GM12878 (cell line): ENCODE measurements at regions not wholly inside any gene's neighbourhood (a gene's known extent, or its start where the extent isn't known, plus 50 kb on each side); places are given as distances from the start of the nearest gene placed in this dataset.

Experiments used
- ATAC-seq: fragments of 200-7000 bp; cut with Tn5 transposase; 3 replicates; pipeline ENCODE4 v1.9.1; 2020; ENCODE audit warnings: mild to moderate bottlenecking, moderate library complexity
- BruUV-seq: library from RNA; stranded (reverse); fragments of 400-500 nt; replicated peaks from 2 replicates; lab custom pipeline; 2021; lab: Mats Ljungman, UMichigan
- CTCF ChIA-PET: fragments of 300-600 bp; sonication (Branson Sonifier 250); formaldehyde crosslinking; extraction: SDS; loops from one replicate; lab custom pipeline; 2021; ENCODE audit warnings: inconsistent platforms; lab: Yijun Ruan, JAX
- POLR2A ChIA-PET: fragments of 350-600 bp; formaldehyde crosslinking; extraction: SDS; loops from one replicate; lab custom pipeline; 2021; ENCODE audit warnings: inconsistent platforms; lab: Charles Lee
- RAD21 ChIA-PET: fragments of 300-600 bp; sonication (Branson Sonifier 250); formaldehyde crosslinking; loops from one replicate; lab custom pipeline; 2023; ENCODE audit warnings: antibody characterized with exemption; ENCODE audit not compliant: unreplicated experiment; lab: Charles Lee
- SMC1A ChIA-PET: fragments of 300-600 bp; sonication (Branson Sonifier 250); formaldehyde crosslinking; loops from one replicate; lab custom pipeline; 2023; ENCODE audit not compliant: unreplicated experiment, uncharacterized antibody; lab: Charles Lee
- DNase-seq: peaks from one replicate; pipeline ENCODE4 v3.0.0-alpha.2; 2011; ENCODE audit warnings: low read depth, low spot score
- FAIRE-seq: peaks from 3 replicates; lab custom pipeline; 2011; peaks lifted over from hg19 to GRCh38; lab: Jason Lieb, UNC
- H2AFZ ChIP-seq: 2 replicates; pipeline ENCODE4 v1.6.0; 2011; ENCODE audit warnings: low read depth, low read length, control low read depth; ENCODE audit not compliant: control insufficient read depth
- H3K27ac ChIP-seq: 2 replicates; pipeline ENCODE4 v1.5.1; 2011; ENCODE audit warnings: control low read depth; ENCODE audit not compliant: control insufficient read depth, insufficient read depth
- H3K27me3 ChIP-seq, 2 experiments: replicated peaks in 1 of 2; 2 replicates each; pipeline versions ENCODE4 v1.6.0 to v1.6.1; 2011; ENCODE audit warnings: low read length in 1 of 2; ENCODE audit not compliant: control insufficient read depth in 2 of 2, insufficient read depth in 2 of 2
- H3K36me3 ChIP-seq, 2 experiments: 2 replicates each; pipeline ENCODE4 v1.5.1; 2011; ENCODE audit warnings: low read length in 1 of 2; ENCODE audit not compliant: control insufficient read depth in 2 of 2, insufficient read depth in 2 of 2
- H3K4me1 ChIP-seq: 2 replicates; pipeline ENCODE4 v1.6.1; 2011; ENCODE audit warnings: mild to moderate bottlenecking, low read length, moderate library complexity, mixed read lengths; ENCODE audit not compliant: control insufficient read depth, insufficient read depth
- H3K4me2 ChIP-seq: 2 replicates; pipeline ENCODE4 v1.6.0; 2011; ENCODE audit warnings: control low read depth; ENCODE audit not compliant: control insufficient read depth, insufficient read depth
- H3K4me3 ChIP-seq: fragments of 200-600 bp; sonication (generic); 2 replicates; pipeline ENCODE4 v1.5.1; 2016
- H3K79me2 ChIP-seq: 2 replicates; pipeline ENCODE4 v1.6.0; 2011; ENCODE audit warnings: low read length; ENCODE audit not compliant: control insufficient read depth, insufficient read depth
- H3K9ac ChIP-seq: 2 replicates; pipeline ENCODE4 v1.8.0; 2011; ENCODE audit warnings: low read length, control low read depth, mixed read lengths; ENCODE audit not compliant: control insufficient read depth, insufficient read depth
- H3K9me3 ChIP-seq: replicated peaks from 3 replicates; pipeline ENCODE4 v1.5.1; 2011; ENCODE audit warnings: mild to moderate bottlenecking, low read length; ENCODE audit not compliant: control insufficient read depth, insufficient read depth
- H4K20me1 ChIP-seq: 2 replicates; pipeline ENCODE4 v1.6.0; 2011; ENCODE audit not compliant: control insufficient read depth, insufficient read depth
- CBFB ChIP-seq: IDR thresholded peaks from 2 replicates; pipeline ENCODE4 v1.6.1; 2016; ENCODE audit warnings: antibody characterized with exemption, low read depth
- FOS ChIP-seq: IDR thresholded peaks from 3 replicates; pipeline ENCODE4 v1.6.1; 2011; ENCODE audit warnings: borderline replicate concordance; ENCODE audit not compliant: insufficient read length; ENCODE audit errors: extremely low read depth
- FOXK2 ChIP-seq: fragments of 450-650 bp; IDR thresholded peaks from 2 replicates; pipeline ENCODE4 v1.6.1; 2017; ENCODE audit warnings: mild to moderate bottlenecking, moderate library complexity
- MEF2B ChIP-seq: fragments of 450-650 bp; IDR thresholded peaks from 2 replicates; pipeline ENCODE4 v1.6.1; 2018; ENCODE audit warnings: mild to moderate bottlenecking, moderate library complexity; ENCODE audit not compliant: partially characterized antibody, poor library complexity, severe bottlenecking
- MYC ChIP-seq: IDR thresholded peaks from 2 replicates; pipeline ENCODE4 v1.6.1; 2011; ENCODE audit warnings: mild to moderate bottlenecking, low read length, moderate library complexity, inconsistent platforms; ENCODE audit not compliant: insufficient read depth, insufficient replicate concordance, insufficient read length, severe bottlenecking
- POLR2AphosphoS5 ChIP-seq: IDR thresholded peaks from 2 replicates; pipeline ENCODE4 v1.6.1; 2011; ENCODE audit warnings: mild to moderate bottlenecking, low read length, inconsistent platforms
- SMC3 ChIP-seq: IDR thresholded peaks from 2 replicates; pipeline ENCODE4 v1.6.1; 2011; ENCODE audit warnings: low read length, improper control_type of control experiment, borderline replicate concordance
- STAT3 ChIP-seq: IDR thresholded peaks from 2 replicates; pipeline ENCODE4 v1.6.1; 2011; ENCODE audit warnings: low read depth, low read length, improper control_type of control experiment
- SUZ12 ChIP-seq: fragments of 200-600 bp; sonication (generic); IDR thresholded peaks from one replicate; pipeline ENCODE4 v1.6.1; 2018; ENCODE audit warnings: antibody characterized with exemption, mild to moderate bottlenecking; ENCODE audit not compliant: unreplicated experiment
- TCF12 ChIP-seq: IDR thresholded peaks from 2 replicates; pipeline ENCODE4 v1.6.1; 2011; ENCODE audit warnings: low read depth, mild to moderate bottlenecking, low read length
- ZNF217 ChIP-seq: fragments of 450-650 bp; IDR thresholded peaks from 2 replicates; pipeline ENCODE4 v1.6.1; 2017; ENCODE audit warnings: antibody characterized with exemption, mild to moderate bottlenecking
- ZZZ3 ChIP-seq: IDR thresholded peaks from 2 replicates; pipeline ENCODE4 v1.6.1; 2011; ENCODE audit warnings: low read depth; ENCODE audit not compliant: control insufficient read depth, insufficient read length
- WGBS: methylation state at CpG from one replicate; pipeline ENCODE4 v1.1.6; 2016; ENCODE audit warnings: low lambda C conversion rate; ENCODE audit not compliant: insufficient replicate concordance, insufficient coverage; ENCODE audit errors: missing lambda C conversion rate; 5-methylcytosine and 5-hydroxymethylcytosine counted together
- in situ Hi-C: fragments of 300-500 bp; cut with MboI; formaldehyde crosslinking; loops from 9 replicates; pipeline ENCODE4 v1.14.3; 2018; ENCODE audit warnings: mixed read lengths
- intact Hi-C: fragments of 100-400 bp; cut with micrococcal nuclease; formaldehyde crosslinking; loops from one replicate; pipeline ENCODE4 v1.14.2; 2022; ENCODE audit not compliant: unreplicated experiment
- TF ChIP-seq, protein P1 (sequence below): fragments of 450-650 bp; IDR thresholded peaks from 2 replicates; pipeline ENCODE4 v1.6.1; 2016; ENCODE audit warnings: mild to moderate bottlenecking, moderate library complexity, borderline replicate concordance

DNA sequence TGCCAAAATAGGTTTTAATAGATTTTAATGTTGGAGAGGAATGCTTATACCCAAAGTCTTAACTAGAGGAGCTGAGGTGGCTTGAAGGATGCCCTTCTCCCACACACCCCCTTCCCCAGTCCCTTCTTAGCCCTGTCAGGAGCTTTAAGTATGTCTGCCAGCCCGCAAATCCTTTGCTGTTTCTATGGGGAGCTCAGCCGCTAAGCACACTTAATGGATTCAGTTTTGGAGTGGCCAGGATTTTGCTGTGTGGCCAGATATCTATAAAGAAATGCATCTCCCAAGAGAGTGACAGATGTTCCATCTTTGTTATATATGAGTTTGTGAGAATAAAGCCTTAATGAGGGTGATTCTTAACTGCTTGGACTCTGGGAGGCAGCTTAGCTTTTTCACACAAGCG lies 152.9 kb upstream of the ZNF32 start:
- SMC1A ChIA-PET = interaction anchor here (0.8 kb wide), 1 partner anchor 88 kb away, joined by 3 read pairs; no protein-coding TSS in a partner anchor
- WGBS = 88% methylated on average over 3 of the region's 3 CpGs
- H3K36me3 ChIP-seq = no peaks in the 10 kb centered on the region
- no TSS peak for BruUV-seq
- intact Hi-C loops = no loop called here
- no peak overlapping the region for H3K27ac ChIP-seq
- H3K4me1 ChIP-seq = no peaks in the 10 kb centered on the region
- no peak overlapping the region for H3K9ac ChIP-seq
- H3K9me3 ChIP-seq = no peaks in the 10 kb centered on the region
- no peak overlapping the region for H3K4me3 ChIP-seq
- H3K27me3 ChIP-seq = no peaks in the 10 kb centered on the region; a peak in 2 of 4 replicates
- no peak overlapping the region for H3K4me2 ChIP-seq
- ATAC-seq = no peak
- FAIRE-seq = no peak
- no peaks in the 10 kb centered on the region for H3K79me2 ChIP-seq
- in situ Hi-C loops = no loop called here
- DNase-seq = no peak
- POLR2A ChIA-PET = no interaction called here
- H4K20me1 ChIP-seq = no peaks in the 10 kb centered on the region
- CTCF ChIA-PET = no interaction called here
- RAD21 ChIA-PET = no interaction called here
- H2AFZ ChIP-seq = no peak overlapping the region
- no peak for TF ChIP-seq FOXK2
- TF ChIP-seq MYC = no peak
- no peak for TF ChIP-seq MEF2B
- no peak for TF ChIP-seq FOS
- TF ChIP-seq, protein P1, sequence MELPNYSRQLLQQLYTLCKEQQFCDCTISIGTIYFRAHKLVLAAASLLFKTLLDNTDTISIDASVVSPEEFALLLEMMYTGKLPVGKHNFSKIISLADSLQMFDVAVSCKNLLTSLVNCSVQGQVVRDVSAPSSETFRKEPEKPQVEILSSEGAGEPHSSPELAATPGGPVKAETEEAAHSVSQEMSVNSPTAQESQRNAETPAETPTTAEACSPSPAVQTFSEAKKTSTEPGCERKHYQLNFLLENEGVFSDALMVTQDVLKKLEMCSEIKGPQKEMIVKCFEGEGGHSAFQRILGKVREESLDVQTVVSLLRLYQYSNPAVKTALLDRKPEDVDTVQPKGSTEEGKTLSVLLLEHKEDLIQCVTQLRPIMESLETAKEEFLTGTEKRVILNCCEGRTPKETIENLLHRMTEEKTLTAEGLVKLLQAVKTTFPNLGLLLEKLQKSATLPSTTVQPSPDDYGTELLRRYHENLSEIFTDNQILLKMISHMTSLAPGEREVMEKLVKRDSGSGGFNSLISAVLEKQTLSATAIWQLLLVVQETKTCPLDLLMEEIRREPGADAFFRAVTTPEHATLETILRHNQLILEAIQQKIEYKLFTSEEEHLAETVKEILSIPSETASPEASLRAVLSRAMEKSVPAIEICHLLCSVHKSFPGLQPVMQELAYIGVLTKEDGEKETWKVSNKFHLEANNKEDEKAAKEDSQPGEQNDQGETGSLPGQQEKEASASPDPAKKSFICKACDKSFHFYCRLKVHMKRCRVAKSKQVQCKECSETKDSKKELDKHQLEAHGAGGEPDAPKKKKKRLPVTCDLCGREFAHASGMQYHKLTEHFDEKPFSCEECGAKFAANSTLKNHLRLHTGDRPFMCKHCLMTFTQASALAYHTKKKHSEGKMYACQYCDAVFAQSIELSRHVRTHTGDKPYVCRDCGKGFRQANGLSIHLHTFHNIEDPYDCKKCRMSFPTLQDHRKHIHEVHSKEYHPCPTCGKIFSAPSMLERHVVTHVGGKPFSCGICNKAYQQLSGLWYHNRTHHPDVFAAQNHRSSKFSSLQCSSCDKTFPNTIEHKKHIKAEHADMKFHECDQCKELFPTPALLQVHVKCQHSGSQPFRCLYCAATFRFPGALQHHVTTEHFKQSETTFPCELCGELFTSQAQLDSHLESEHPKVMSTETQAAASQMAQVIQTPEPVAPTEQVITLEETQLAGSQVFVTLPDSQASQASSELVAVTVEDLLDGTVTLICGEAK = no peak
- no peak for TF ChIP-seq POLR2AphosphoS5
- no peak for TF ChIP-seq ZZZ3
- no peak for TF ChIP-seq STAT3
- no peak for TF ChIP-seq ZNF217
- TF ChIP-seq SUZ12 = no peak
- no peak for TF ChIP-seq TCF12
- no peak for TF ChIP-seq SMC3
- no peak for TF ChIP-seq CBFB
- TF ChIP-seq, all 136 proteins: peak for 0
